HEK293 (cell line): ENCODE measurements at regions not wholly inside any gene's neighbourhood (a gene's known extent, or its start where the extent isn't known, plus 50 kb on each side); places are given as distances from the start of the nearest gene placed in this dataset.

Experiments used
- ZNF248 ChIP-seq: fragments of 450-650 bp; formaldehyde crosslinking; IDR thresholded peaks from 2 replicates; pipeline ENCODE4 v1.5.1; 2017; ENCODE audit warnings: missing biosample characterization, missing genetic modification characterization
- ZNF266 ChIP-seq: fragments of 450-650 bp; formaldehyde crosslinking; IDR thresholded peaks from 2 replicates; pipeline ENCODE4 v1.5.1; 2016; ENCODE audit warnings: missing biosample characterization, missing genetic modification characterization, low read depth
- ZNF660 ChIP-seq: fragments of 450-650 bp; IDR thresholded peaks from 2 replicates; pipeline ENCODE4 v1.5.1; 2018; ENCODE audit warnings: missing biosample characterization, mild to moderate bottlenecking, missing genetic modification characterization

DNA sequence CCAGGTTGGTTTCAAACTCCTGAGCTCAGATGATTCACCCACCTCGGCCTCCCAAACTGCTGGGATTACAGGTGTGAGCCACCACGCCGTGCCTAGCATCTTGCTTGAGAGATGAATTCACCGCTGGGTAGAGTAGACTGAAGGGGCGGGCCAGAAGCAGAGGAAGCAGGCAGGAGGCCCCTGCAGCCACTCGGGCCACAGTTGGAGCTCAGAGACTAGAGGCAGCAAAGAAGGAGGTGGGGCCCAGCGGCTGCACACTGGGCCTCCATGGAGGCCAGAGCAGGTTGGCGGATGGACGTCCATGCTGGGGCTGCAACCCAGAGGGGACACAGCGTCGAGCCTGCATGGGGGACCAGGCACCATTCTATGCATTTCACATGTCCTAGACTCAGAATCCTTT lies 88.4 kb upstream of the FGF3 start:
- TF ChIP-seq ZNF248 (tag by site-specific recombination) = no peak
- TF ChIP-seq ZNF660 (tag by site-specific recombination) = no peak
- TF ChIP-seq ZNF266 (tag by site-specific recombination) = no peak
